Muscle layer of colon (tissue), 2 donors: ENCODE measurements at regions not wholly inside any gene's neighbourhood (a gene's known extent, or its start where the extent isn't known, plus 50 kb on each side); places are given as distances from the start of the nearest gene placed in this dataset.
"Not testable (repeated sequence)": the region's sequence is repeated elsewhere in the genome, so short reads cannot be mapped to it uniquely, and the experiment has no call there.

Source experiments
- H3K27ac ChIP-seq: one replicate; pipeline ENCODE4 v1.7.0; 2013; ENCODE audit warnings: low read depth, mild to moderate bottlenecking, low read length, moderate library complexity
- H3K27me3 ChIP-seq, 2 donors: one replicate each; pipeline ENCODE4 v1.7.0; 2013; ENCODE audit warnings: low read length in 2 of 2, mild to moderate bottlenecking in 2 of 2; ENCODE audit not compliant: insufficient read depth in 2 of 2, control insufficient read depth in 1 of 2
- H3K36me3 ChIP-seq: one replicate; pipeline ENCODE4 v1.7.0; 2013; ENCODE audit warnings: mild to moderate bottlenecking, low read length; ENCODE audit not compliant: insufficient read depth
- H3K4me1 ChIP-seq: one replicate; pipeline ENCODE4 v1.7.0; 2013; ENCODE audit warnings: mild to moderate bottlenecking, low read length; ENCODE audit not compliant: insufficient read depth
- H3K4me3 ChIP-seq, 2 donors: one replicate each; pipeline ENCODE4 v1.7.0; 2013; ENCODE audit warnings: low read length in 2 of 2, low read depth in 1 of 2, mild to moderate bottlenecking in 1 of 2, moderate library complexity in 1 of 2
- H3K9ac ChIP-seq: one replicate; pipeline ENCODE4 v1.7.0; 2013; ENCODE audit warnings: low read length
- H3K9me3 ChIP-seq: one replicate; pipeline ENCODE4 v1.7.0; 2013; ENCODE audit warnings: mild to moderate bottlenecking, low read length
- donor health status: abdominal sarcoma.
- donor health status: Adenocarcinoma of cecum.

- Histone ChIP-seq H3K27me3 (no peaks in the 10 kb centered on the region), H3K4me3 (no peak overlapping the region), H3K9ac (no peak overlapping the region), H3K9me3 (no peaks in the 10 kb centered on the region), H3K4me1 (no peaks in the 10 kb centered on the region), H3K36me3 (no peaks in the 10 kb centered on the region), H3K27ac (no peak overlapping the region)
Observed at GRCh38 chr6:150684714-150685459, 85.2 kb downstream of the PLEKHG1 start.

GRCh38 chr6:150685860-150686259 lies 86.2 kb downstream of the PLEKHG1 start:
- Histone ChIP-seq H3K4me1 (peaks cover 2% of the 10 kb centered on the region), H3K9me3 (no peaks in the 10 kb centered on the region), H3K27ac (no peak overlapping the region), H3K27me3 (no peaks in the 10 kb centered on the region), H3K36me3 (no peaks in the 10 kb centered on the region), H3K4me3 (no peak overlapping the region), H3K9ac (no peak overlapping the region)

GRCh38 chr6:150686566-150686965 lies 86.9 kb downstream of the PLEKHG1 start:
- Histone ChIP-seq H3K27me3 (no peaks in the 10 kb centered on the region), H3K4me1 (peaks cover 4% of the 10 kb centered on the region), H3K9ac (no peak overlapping the region), H3K27ac (no peak overlapping the region), H3K36me3 (no peaks in the 10 kb centered on the region), H3K9me3 (no peaks in the 10 kb centered on the region), H3K4me3 (no peak overlapping the region)

GRCh38 chr6:150687508-150687907 lies 87.8 kb downstream of the PLEKHG1 start:
- Histone ChIP-seq H3K36me3 (no peaks in the 10 kb centered on the region), H3K27me3 (no peaks in the 10 kb centered on the region), H3K9me3 (no peaks in the 10 kb centered on the region), H3K27ac (no peak overlapping the region), H3K4me3 (no peak overlapping the region), H3K9ac (no peak overlapping the region), H3K4me1 (peaks cover 4% of the 10 kb centered on the region)

- no peaks in the 10 kb centered on the region for H3K9me3 ChIP-seq
- H3K27ac ChIP-seq, result no peak overlapping the region
- H3K27me3 ChIP-seq, result no peaks in the 10 kb centered on the region
- H3K9ac ChIP-seq, result no peak overlapping the region
- H3K36me3 ChIP-seq, result no peaks in the 10 kb centered on the region
- no peak overlapping the region for H3K4me3 ChIP-seq
- H3K4me1 ChIP-seq, result peaks cover 9% of the 10 kb centered on the region
Observed at GRCh38 chr6:150689900-150690590, 90.4 kb downstream of the PLEKHG1 start.

GRCh38 chr6:150690681-150691080 lies 91.0 kb downstream of the PLEKHG1 start:
- no peak overlapping the region for H3K27ac ChIP-seq
- no peak overlapping the region for H3K9ac ChIP-seq
- H3K36me3 ChIP-seq, result no peaks in the 10 kb centered on the region
- H3K4me3 ChIP-seq, result no peak overlapping the region
- no peaks in the 10 kb centered on the region for H3K9me3 ChIP-seq
- H3K27me3 ChIP-seq, result no peaks in the 10 kb centered on the region
- peaks cover 13% of the 10 kb centered on the region for H3K4me1 ChIP-seq

- Histone ChIP-seq H3K27me3 (no peaks in the 10 kb centered on the region), H3K27ac (no peak overlapping the region), H3K9me3 (no peaks in the 10 kb centered on the region), H3K4me3 (no peak overlapping the region), H3K9ac (no peak overlapping the region), H3K36me3 (no peaks in the 10 kb centered on the region), H3K4me1 (peaks cover 20% of the 10 kb centered on the region)
Observed at GRCh38 chr6:150691463-150691862, 91.8 kb downstream of the PLEKHG1 start.

- no peak overlapping the region for H3K27ac ChIP-seq
- H3K36me3 ChIP-seq, result no peaks in the 10 kb centered on the region
- H3K4me1 ChIP-seq, result peaks cover 20% of the 10 kb centered on the region
- H3K4me3 ChIP-seq, result no peak overlapping the region
- no peaks in the 10 kb centered on the region for H3K27me3 ChIP-seq
- H3K9ac ChIP-seq, result no peak overlapping the region
- no peaks in the 10 kb centered on the region for H3K9me3 ChIP-seq
Observed at GRCh38 chr6:150692604-150693003, 92.9 kb downstream of the PLEKHG1 start.

GRCh38 chr6:150694889-150695288 lies 95.2 kb downstream of the PLEKHG1 start:
- Histone ChIP-seq H3K4me3 (no peak overlapping the region), H3K4me1 (peaks cover 20% of the 10 kb centered on the region)

GRCh38 chr6:150695652-150696051 lies 96.0 kb downstream of the PLEKHG1 start:
- no peaks in the 10 kb centered on the region for H3K36me3 ChIP-seq
- no peak overlapping the region for H3K27ac ChIP-seq
- H3K27me3 ChIP-seq, result no peaks in the 10 kb centered on the region
- H3K4me3 ChIP-seq, result no peak overlapping the region
- no peaks in the 10 kb centered on the region for H3K9me3 ChIP-seq
- H3K4me1 ChIP-seq, result peaks cover 20% of the 10 kb centered on the region
- no peak overlapping the region for H3K9ac ChIP-seq

More at GRCh38 chr6:150694889-150695288, 95.2 kb downstream of the PLEKHG1 start:
- Histone ChIP-seq H3K9ac (no peak overlapping the region), H3K27ac (no peak overlapping the region), H3K9me3 (no peaks in the 10 kb centered on the region), H3K36me3 (no peaks in the 10 kb centered on the region), H3K27me3 (no peaks in the 10 kb centered on the region)

GRCh38 chr6:150696190-150696589 lies 96.5 kb downstream of the PLEKHG1 start:
- H3K9ac ChIP-seq, result no peak overlapping the region
- H3K27me3 ChIP-seq, result no peaks in the 10 kb centered on the region
- H3K4me1 ChIP-seq, result peaks cover 16% of the 10 kb centered on the region
- H3K4me3 ChIP-seq, result no peak overlapping the region
- no peaks in the 10 kb centered on the region for H3K9me3 ChIP-seq
- no peaks in the 10 kb centered on the region for H3K36me3 ChIP-seq
- H3K27ac ChIP-seq, result no peak overlapping the region

GRCh38 chr6:150696918-150697317 lies 97.2 kb downstream of the PLEKHG1 start:
- not testable (repeated sequence) for H3K36me3 ChIP-seq, H3K9me3 ChIP-seq, H3K27me3 ChIP-seq, H3K9ac ChIP-seq, H3K27ac ChIP-seq, H3K4me3 ChIP-seq
- H3K4me1 ChIP-seq, result peaks cover 16% of the 10 kb centered on the region
